NCI-H774 (cell line): ENCODE measurements at regions not wholly inside any gene's neighbourhood (a gene's known extent, or its start where the extent isn't known, plus 50 kb on each side); places are given as distances from the start of the nearest gene placed in this dataset.

ENCODE experiments used
- DNase-seq: peaks from one replicate; lab custom pipeline; 2025; lab: John Stamatoyannopoulos, UW

DNA sequence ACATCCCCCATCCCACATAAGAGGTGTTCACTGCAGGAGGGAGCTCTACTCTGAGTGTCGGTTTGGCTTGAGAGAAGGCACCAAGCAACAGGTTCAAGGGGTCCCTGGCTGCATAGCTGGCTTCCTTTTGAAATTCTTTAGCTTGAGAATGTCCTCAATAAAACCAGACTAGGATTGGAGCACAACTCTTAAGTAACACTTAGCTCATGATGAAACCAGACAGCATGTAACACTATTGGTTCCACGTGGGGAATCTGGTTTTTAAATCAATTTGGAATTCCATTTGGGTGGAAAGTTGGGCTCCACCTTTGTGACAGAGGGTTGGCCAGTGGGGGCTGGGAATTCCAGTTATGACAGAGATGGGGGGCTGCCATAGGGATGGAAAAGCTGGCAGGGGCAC, 281.2 kb downstream of the TLE3 start:
- no peak for DNase-seq

DNA sequence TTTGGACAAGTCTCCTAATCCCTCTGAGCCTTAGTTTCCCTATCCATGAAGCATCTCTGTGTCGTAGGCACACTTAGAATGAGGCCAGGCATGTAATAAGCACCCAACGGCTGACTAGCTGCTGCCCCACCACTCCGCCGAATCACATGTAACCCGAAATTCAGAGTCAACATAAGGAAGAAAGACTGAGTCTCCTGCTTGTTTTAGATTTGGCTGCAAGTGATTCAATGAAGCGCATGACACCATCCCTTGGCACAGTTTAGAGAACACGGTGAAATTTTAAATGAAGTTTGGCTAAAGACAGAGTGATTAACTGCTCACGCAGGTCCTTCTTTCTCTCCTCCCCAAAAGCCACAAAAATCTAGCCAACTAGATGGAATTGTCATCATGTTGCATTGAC, 279.2 kb downstream of the TLE3 start:
- no peak for DNase-seq

DNA sequence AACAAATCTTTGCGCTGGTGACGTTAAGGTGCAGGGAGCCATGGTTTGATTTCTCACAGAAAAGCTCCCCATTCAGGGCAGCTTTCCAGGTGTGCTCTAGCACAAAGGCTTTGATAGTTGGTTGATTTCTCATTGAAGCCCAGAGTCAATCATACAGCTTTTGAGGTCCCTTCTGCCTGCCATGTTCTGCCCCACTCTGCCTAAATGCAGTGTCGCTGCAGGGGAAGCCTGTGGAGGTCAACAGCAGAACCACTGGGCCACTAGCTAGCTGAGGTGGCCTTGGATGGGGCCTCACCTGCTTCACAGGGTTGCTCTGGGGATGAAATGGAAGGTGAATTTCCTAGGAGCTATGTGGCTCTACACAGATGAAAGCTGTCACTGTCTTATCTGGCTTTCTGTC, 278.3 kb downstream of the TLE3 start:
- DNase-seq: no peak

DNA sequence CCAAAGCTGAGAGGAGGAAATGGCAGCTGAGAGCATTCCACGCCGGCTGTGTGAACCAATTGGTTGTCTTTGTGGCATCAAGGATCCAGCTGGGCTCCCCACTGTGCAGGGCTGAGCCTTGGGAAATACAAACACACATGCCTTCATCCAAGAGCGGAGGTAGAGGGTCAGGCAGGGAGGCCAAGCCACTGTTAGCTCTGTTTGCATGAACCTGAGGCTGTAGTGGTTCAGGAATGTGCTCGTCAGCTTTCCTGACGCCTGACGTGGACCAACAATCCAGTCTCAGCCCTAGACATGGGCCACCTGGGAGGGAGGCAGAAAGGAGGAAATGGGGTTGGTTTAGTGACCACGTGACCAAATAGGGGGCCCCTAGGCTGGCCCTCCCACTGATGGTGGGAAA, 276.9 kb downstream of the TLE3 start:
- DNase-seq: peak; percentile 13

DNA sequence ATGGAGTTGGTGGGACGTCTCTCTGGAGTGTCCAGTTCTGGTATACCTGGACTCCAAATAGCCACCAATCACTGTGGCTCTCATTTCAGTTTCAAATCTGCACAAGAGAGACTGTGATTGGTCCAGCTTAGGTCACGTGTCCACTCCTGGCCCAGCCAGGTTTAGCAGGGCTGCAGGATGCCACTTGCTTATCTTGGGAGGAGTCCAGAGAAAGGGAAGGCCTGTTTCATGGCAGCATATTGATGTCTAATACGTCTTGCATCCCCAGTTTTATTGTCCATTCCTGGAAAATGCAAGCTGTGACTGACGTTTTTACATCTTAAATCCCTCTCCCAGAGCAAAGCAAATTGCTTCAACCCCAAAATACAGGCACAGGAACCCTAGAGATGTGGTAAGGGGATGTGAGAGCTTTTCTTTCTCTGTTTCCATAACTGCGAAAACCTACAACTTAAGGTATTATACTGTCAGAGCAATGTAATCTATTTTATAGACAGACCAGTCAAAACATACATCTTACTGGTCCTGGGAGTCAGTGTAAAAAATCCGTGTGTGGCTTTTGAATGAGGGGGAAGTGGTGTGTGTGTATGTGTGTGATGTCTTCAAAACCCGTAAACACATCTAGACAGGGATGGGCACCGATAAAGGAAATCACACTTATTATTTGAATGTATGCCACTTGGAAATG, 274.4 kb downstream of the TLE3 start:
- no peak for DNase-seq

DNA sequence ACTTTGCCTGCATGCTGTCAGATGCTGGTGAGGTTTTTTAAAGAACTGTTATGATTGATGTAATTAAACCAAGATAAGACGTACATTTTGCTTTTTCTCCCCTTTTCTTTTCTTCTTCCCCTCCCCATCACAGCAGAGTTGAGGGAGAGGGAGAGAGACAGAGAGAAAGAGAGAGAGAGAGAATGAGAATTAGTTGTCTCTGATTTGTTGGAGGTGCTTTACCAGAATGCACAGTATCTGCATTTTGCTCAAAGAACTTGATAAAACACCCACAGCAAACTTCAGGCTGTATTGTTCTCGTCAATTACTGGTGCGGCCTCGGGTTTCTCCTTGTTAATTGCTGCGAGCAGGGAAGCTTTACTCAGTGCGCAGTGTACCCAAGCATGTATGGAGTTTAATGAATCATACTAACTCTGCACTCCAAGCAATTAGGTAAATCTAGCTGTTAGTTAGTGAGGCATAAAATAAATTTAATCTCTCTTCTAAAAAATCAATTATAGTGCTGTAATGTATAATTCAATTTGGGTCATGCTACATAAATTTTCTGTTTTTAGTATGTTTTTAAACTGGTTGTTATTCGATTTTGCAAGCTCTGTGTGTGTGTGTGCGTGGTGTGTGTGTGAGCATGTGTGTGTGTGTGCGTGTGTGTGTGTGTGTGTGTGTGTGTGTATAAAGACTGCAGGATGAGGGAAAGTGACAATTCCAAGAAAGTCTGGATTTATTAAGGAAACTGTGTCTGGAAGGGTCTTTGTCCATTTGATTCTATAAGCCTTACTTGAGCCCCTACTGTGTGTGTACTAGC, 273.4 kb downstream of the TLE3 start:
- DNase-seq: no peak

DNA sequence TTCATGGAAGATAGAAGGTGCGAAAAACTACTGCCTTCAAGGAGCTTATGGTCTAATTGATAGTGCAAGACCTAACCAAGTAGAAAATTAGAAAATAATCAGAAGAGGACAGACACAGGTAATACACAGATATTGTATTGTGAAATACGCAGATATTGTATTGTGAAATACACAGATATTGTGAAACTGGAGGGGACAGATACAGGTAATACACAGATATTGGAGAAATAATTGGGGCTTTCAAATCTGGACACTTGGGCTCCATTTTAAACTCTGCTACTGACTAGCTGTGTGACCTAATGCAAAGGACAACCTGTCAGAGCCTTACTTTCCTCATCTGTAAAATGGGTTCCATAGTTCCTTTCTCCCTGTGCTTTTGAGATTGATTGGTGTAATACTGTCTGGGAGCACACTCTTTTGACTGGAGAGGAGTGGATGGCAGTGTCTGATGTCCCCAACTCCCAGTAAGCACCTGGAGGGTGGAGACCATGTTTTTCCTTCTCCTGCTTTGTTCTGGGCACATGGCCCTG, 272.8 kb downstream of the TLE3 start:
- no peak for DNase-seq

DNA sequence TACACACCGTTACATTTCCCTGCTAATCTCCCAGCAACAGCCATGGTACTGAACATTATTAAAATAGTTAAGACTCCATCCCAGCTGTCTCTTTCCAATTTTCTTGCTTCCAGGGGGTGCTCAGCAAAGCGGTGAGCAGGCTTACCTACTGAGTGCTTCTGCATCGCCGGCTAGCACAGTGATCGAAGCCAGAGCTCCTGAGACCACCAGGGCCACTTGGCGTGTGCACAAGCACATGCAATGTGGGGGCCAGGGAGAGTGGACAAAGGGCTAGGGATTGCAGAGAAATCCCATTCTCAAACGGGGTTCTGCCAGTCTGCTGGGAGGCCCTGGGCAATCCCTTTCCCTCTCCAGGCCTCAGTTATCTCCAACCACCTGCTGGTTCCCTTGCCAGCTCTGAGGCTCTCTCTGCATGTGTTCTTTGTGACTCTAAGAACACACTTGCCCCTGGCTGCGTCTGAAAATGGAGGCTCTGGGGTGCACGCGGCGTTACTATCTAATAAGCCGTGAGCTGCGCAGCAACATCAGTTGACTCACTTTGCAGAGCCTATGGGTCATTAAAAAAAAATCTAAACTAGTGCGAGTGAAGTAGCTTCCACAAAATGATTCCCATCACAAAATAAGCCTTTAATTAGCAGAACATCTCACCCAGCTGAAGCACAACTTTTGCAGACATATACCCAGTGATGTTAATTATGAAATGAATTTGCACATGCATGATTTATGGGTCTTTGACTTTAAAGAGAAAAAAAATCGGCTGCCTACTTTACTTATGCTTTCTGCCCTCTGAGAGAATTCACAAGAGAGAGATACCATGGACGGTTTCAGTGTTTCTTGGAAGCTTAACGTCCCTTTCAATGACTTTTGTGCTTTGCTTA, 271.5 kb downstream of the TLE3 start:
- DNase-seq: no peak

DNA sequence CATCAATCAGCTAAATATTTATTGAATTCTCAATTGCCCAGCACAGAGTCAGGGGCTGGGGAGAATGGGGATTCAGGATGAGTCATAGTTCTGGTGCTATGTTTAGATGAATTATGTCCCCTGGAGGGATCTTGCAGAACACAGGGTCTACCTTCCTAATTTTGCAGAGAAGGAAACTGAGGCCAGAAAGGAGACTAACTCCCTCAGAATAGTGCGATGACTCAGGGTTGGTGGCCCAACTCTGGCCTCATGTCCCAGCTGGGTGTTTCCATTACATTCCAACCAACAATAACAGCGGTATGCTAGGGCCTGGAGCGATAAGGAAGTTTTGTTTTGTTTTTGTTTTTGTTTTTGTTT, 270.9 kb downstream of the TLE3 start:
- no peak for DNase-seq

DNA sequence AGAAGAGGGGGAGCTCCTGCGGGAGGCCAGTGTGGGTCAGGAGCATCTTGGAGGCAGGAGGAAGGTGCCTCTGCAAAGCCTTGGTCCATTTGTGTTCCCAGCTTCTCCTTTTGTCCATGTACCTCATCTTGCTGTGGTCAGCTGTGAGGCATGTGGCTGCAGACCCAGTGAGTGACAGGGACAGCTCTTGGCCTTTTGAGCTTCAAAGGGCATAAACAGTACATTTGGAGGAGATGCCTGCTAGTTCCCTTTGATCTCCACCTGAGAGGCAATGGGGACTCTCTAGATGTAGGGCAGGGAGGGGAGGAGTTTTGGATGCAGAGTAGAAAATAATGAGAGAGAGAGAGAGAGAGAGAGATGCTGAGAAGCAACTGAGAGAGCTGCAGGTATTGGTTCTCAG, 270.0 kb downstream of the TLE3 start:
- no peak for DNase-seq

DNA sequence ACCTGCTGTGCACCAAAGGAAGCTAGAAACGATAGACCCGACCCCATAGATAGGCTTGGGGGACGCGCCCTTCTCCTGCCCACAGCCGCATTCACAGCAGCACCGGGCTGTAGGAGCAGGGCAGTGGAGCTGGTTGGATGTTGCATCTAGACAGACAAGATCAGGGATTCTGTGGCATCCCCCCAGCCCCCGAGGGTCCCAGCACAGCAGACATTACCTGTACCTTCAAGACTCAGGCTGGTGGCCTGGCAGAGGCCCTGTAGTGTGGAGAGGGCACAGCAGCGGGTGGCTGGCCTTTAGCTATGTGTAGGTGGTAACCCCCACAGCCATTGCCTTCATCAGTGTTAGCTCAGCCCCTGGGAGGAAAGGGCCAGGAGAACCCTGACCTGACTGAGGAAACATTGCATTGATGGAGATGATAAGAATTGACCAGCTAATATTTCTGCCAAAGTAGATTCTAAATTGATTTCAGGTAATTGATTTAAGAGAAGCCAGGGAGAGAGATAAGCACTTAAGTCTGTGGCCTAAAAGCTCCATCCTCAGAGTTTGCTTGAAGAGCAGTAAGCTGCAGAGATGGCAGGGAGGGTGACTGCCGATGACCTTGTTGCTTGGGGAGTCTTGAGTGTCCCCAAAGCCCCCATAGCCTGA, 269.4 kb downstream of the TLE3 start:
- no peak for DNase-seq

DNA sequence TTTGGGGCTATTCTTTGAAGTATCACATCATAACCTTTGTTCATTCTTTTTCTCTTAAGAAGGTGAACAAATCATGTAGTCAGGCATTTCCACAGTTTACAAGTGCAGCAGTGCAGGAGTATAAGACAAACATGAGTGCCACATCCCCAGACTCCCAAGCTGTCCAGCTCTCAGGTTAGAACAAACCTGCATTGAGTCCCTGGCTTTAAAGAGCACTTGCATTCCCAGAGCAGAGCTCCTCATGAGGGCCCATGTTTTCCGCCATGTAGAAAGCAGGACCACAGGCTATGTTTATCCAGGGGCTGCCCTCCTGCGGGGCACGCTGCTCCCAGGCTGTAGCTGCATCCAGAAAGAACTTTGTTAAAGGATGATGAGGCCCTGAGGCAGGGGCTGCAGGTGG, 267.7 kb downstream of the TLE3 start:
- no peak for DNase-seq

DNA sequence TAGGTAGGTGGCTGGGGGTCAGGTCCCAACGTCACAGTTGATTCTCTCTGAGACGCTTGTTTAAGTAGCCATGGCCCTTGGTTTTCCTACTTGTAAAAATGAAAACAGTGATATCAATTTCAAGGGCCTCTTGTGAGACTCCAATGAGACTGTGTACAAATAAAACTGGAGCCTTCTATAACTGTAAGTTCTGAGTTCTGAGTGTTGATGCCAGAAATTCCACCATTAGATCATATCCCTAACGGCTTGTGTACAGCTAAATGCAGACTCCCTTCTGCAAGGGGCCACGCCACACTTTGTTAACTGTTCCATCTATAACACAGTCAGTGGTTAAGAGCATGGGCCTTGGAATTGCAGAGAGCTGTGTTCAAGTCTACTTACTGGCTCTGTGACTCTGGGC, 267.3 kb downstream of the TLE3 start:
- DNase-seq: no peak

DNA sequence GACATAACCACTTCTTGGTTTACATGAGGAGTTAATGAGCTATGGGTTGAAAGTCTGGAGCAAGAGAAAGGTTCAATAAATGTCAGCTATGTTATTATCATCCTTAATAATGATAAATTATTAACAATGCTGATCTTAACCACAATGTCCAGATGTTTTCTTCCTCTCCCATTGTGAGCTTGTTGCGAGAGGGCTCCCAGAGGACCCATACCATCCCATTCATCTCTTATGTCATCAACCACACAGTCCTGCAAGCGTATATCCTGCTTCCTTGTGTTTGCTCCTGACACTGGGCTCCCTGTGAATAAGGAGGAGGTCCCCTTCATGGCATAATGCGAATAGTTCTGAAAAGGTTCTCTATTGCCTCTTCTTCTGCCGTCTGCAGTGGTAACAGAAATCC, 266.8 kb downstream of the TLE3 start:
- DNase-seq: no peak

DNA sequence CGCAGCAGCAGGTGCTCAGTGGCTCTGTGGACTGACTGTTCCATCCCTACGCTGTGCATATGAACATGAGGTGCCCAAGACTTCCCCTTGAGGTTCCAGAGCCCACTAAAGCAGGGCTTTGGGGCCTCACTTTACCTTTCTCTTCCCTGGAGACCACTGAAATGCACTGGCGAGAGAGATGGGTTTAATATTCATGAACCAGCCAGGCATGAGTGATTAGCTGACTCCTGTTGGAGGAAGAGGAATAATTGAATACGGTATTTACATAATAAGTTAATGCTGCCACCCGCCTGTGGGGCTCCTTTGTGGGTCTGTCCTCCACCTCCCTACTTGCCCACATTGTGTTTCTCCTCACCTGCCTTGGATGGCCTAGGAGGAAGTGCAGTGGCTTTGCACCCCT, 263.4 kb downstream of the TLE3 start:
- DNase-seq: no peak

DNA sequence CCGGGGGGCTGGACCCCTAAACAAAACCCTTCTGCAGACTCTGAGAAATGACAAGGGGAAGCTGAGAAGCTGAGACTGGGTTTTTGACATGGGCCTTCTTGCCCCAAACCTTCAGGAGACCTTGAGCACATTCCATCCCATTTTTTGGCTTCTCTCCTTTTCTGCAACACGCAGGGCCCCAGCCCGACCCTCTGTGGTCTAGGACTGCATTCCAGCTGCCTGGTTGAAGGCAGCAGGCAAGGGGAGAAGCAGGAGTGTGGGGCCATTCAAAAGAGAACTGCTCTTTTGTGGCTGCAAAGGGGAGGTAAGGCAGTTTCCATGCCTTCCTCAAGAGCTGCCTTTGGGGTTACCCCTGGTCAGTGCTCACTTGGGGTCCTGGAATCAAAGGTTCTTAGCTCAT, 263.0 kb downstream of the TLE3 start:
- no peak for DNase-seq

DNA sequence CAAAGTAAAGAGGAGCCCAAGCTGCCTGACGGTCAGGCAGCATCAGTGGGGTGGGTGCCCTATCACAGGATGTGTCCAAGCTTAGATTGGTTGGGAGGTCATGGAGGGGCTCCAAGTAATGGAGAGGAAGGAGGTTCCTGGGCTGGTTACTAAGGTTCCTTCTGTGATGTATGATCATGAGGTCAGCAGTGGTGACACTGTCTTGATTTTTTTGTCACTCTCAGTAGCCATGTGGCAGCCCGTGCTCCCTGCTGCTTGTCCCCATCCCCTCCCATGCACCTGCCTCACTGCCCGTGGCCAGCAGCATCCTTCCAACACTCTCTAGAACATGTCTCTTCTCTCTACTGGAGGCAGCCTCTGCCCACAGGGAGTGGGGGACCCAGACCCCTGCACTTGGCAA, 261.7 kb downstream of the TLE3 start:
- no peak for DNase-seq

DNA sequence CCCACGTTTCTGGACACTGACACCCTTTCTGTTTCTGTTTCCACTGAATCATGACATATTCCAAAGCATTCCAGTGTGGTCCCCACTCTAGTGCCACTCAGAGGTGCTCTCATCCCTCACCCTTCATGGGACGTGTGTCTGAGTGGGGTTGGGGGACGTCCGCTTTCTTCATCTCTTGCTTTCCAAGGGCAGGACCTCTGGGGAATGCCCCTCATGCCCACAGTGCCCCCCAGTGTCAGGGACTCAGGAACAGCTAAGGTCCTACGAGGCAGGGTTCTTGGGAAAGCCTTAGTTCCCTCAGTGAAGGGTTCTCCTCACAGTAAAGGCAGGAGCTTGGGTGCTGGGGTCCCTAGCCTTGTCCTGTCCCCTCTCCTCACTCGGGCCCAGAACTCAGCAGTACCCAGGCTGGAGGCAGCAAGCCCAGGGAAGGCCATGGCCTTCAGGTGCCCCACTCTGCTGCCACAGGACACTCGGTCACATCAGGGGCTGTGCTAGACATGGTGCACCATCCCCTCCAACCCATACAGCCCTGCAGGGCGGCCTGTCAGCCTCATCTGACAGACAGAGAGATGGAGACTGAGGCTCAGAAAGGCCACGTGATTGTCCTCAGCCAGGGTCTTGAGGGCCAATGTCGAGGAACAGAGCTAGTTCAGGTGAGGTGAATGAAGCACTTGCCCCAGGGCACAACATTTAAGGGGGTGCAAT, 261.0 kb downstream of the TLE3 start:
- no peak for DNase-seq

DNA sequence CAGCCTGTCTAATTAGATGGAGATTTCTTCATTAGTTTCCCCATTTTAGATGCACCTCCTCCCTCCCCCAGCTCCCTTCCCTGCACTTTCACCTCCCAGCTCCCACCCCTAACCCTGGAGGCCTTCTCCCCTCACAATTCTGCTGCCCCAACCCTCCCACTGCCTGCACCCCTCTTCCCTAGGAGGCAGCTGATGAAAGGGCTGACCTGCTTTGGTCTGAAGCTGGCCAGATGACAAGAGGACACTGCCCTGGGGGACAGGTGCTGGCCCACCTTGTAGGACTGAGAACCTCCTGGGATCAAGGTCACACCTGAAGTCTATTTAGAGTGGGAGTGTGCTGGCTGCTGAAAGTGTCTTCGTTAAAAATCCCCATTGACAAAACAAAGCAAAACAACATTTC, 259.4 kb downstream of the TLE3 start:
- DNase-seq: no peak

DNA sequence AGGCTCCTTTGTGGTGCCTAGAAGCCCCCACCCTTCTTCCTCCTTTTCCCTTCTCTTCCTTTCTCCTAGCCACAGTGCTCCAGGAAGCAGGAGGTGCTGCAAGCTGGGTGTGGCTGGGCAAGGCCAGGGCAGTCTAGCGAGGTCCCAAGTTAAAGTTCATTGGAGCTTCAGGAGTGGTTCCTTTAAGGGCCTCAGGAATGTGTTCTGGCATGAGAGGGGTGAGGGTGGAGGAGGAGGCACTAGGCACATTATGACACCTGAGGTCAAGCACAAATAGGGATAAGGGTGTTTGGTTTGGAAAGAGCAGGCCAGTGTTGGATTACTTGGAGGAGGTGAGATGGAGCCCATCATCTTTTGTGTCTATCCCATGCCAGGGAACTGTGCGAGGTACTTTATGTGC, 258.7 kb downstream of the TLE3 start:
- no peak for DNase-seq

DNA sequence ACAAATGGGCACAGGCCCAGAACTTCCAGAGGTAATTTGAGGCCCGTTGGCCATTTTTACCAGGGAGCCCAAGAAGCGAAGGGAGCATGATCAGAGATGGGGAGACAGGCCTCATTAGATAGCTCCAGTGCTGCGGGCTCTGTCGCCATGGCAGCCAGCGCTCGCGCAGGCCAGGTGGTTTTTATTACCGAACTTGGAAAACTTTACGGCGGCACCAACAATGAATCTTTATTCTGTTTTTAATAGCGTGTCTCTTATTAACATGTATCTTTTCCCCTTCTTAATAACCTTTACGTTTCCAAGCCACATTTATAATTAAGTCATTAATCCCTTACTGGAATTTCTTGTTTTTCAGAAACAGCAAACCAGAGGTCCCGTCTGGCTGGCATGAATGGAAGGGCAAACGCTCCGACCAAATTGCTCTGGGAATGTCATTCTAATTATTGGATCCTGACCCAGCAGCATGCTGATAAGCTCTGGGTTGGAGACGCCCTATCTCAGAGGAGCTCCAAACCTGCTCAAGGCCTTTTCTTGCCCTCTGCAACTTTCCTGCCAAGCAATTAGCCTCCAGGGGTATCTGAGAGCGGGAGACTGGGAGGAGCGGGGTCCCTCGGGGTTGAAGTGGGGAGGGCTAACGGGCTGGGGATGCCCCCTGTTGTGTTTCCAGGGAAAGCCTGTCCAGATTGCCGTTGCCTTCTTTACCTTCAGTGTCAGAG, 256.4 kb downstream of the TLE3 start:
- DNase-seq: no peak
